NCI-H526 (cell line): ENCODE measurements at regions not wholly inside any gene's neighbourhood (a gene's known extent, or its start where the extent isn't known, plus 50 kb on each side); places are given as distances from the start of the nearest gene placed in this dataset.

Source experiments
- DNase-seq, 2 experiments: peaks; one replicate each; lab custom pipeline; 2025; lab: John Stamatoyannopoulos, UW

- DNase-seq, result no peak
Observed at GRCh38 chr2:145592361-145592760, 1072.4 kb upstream of the ZEB2 start.

- no peak for DNase-seq
Observed at GRCh38 chr2:145591109-145591809, 1071.3 kb upstream of the ZEB2 start.

- DNase-seq, result no peak
Observed at GRCh38 chr2:145587922-145588321, 1068.0 kb upstream of the ZEB2 start.

- no peak for DNase-seq
Observed at GRCh38 chr2:145584353-145584752, 1064.4 kb upstream of the ZEB2 start.

- no peak for DNase-seq
Observed at GRCh38 chr2:145573608-145574007, 1053.7 kb upstream of the ZEB2 start.

- no peak for DNase-seq
Observed at GRCh38 chr2:145572238-145572637, 1052.3 kb upstream of the ZEB2 start.

GRCh38 chr2:145569108-145569507 lies 1049.2 kb upstream of the ZEB2 start:
- DNase-seq, result no peak

- DNase-seq, result no peak
Observed at GRCh38 chr2:145563741-145564615, 1044.1 kb upstream of the ZEB2 start.

GRCh38 chr2:145561152-145561551 lies 1041.2 kb upstream of the ZEB2 start:
- peak in 1 of 2 experiments; percentile 21 for DNase-seq

- DNase-seq, result no peak
Observed at GRCh38 chr2:145558617-145559350, 1038.9 kb upstream of the ZEB2 start.

- DNase-seq, result no peak
Observed at GRCh38 chr2:145555360-145555759, 1035.4 kb upstream of the ZEB2 start.

GRCh38 chr2:145551686-145552085 lies 1031.8 kb upstream of the ZEB2 start:
- no peak for DNase-seq

- DNase-seq, result no peak
Observed at GRCh38 chr2:145548479-145548878, 1028.6 kb upstream of the ZEB2 start.

GRCh38 chr2:145547620-145548019 lies 1027.7 kb upstream of the ZEB2 start:
- no peak for DNase-seq

GRCh38 chr2:145546091-145546490 lies 1026.2 kb upstream of the ZEB2 start:
- DNase-seq, result no peak

GRCh38 chr2:145543856-145544255 lies 1023.9 kb upstream of the ZEB2 start:
- DNase-seq, result no peak

- no peak for DNase-seq
Observed at GRCh38 chr2:145543155-145543554, 1023.2 kb upstream of the ZEB2 start.

- DNase-seq, result no peak
Observed at GRCh38 chr2:145541028-145541427, 1021.1 kb upstream of the ZEB2 start.

- DNase-seq, result no peak
Observed at GRCh38 chr2:145538661-145539350, 1018.9 kb upstream of the ZEB2 start.

GRCh38 chr2:145530653-145531052 lies 1010.7 kb upstream of the ZEB2 start:
- DNase-seq, result no peak

GRCh38 chr2:145524836-145525235 lies 1004.9 kb upstream of the ZEB2 start:
- no peak for DNase-seq

- DNase-seq, result no peak
Observed at GRCh38 chr2:145524303-145524702, 1004.4 kb upstream of the ZEB2 start.
